Suprapubic skin (tissue), 4 donors: ENCODE measurements at regions not wholly inside any gene's neighbourhood (a gene's known extent, or its start where the extent isn't known, plus 50 kb on each side); places are given as distances from the start of the nearest gene placed in this dataset.

ENCODE experiments used
- DNase-seq, 2 donors: peaks; one replicate each; pipeline ENCODE4 v3.0.0-alpha.2; 2019; ENCODE audit warnings: low spot score in 2 of 2
- H3K27ac ChIP-seq: fragments of 200-600 bp; sonication (generic); one replicate; pipeline ENCODE4 v1.5.1; 2019
- H3K27me3 ChIP-seq: fragments of 200-600 bp; sonication (generic); one replicate; pipeline ENCODE4 v1.5.1; 2019
- H3K36me3 ChIP-seq: fragments of 200-600 bp; sonication (generic); one replicate; pipeline ENCODE4 v1.5.1; 2019
- H3K4me1 ChIP-seq: fragments of 200-600 bp; sonication (generic); one replicate; pipeline ENCODE4 v1.5.1; 2019
- H3K4me3 ChIP-seq: fragments of 200-600 bp; sonication (generic); one replicate; pipeline ENCODE4 v1.5.1; 2019; ENCODE audit warnings: mild to moderate bottlenecking
- H3K9me3 ChIP-seq: fragments of 200-600 bp; sonication (generic); one replicate; pipeline ENCODE4 v1.5.1; 2019
- CTCF ChIP-seq, 2 donors: fragments of 200-600 bp in 1 of 2; fragments of 450-650 bp in 1 of 2; sonication (generic) in 1 of 2; IDR thresholded peaks; one replicate each; pipeline ENCODE4 v1.5.1; 2016 to 2019; ENCODE audit warnings: antibody characterized with exemption in 2 of 2, mild to moderate bottlenecking in 1 of 2, moderate library complexity in 1 of 2
- EP300 ChIP-seq: sonication (generic); formaldehyde crosslinking; IDR thresholded peaks from one replicate; pipeline ENCODE4 v1.6.1; 2017; ENCODE audit warnings: antibody characterized with exemption
- POLR2A ChIP-seq, 2 donors: fragments of 450-650 bp; IDR thresholded peaks; one replicate each; pipeline ENCODE4 v1.6.1; 2017; ENCODE audit warnings: antibody characterized with exemption in 2 of 2, mild to moderate bottlenecking in 2 of 2, moderate library complexity in 2 of 2
- POLR2AphosphoS5 ChIP-seq, 3 donors: sonication (generic); formaldehyde crosslinking; IDR thresholded peaks; one replicate each; pipeline ENCODE4 v1.6.1; 2017; ENCODE audit warnings: antibody characterized with exemption in 3 of 3
- WGBS: methylation state at CpG from one replicate; pipeline ENCODE4 v1.1.5; 2018; 5-methylcytosine and 5-hydroxymethylcytosine counted together

- Histone ChIP-seq H3K36me3 (no peaks in the 10 kb centered on the region), H3K27me3 (no peaks in the 10 kb centered on the region), H3K27ac (no peak overlapping the region), H3K9me3 (no peaks in the 10 kb centered on the region), H3K4me1 (no peaks in the 10 kb centered on the region), H3K4me3 (no peak overlapping the region)
- 62% methylated on average over 6 of the region's 6 CpGs for WGBS
- TF ChIP-seq EP300 = no peak
- TF ChIP-seq POLR2A (IDR thresholded peaks at IDR 0.05) = no peak
- TF ChIP-seq POLR2AphosphoS5 (IDR thresholded peaks at IDR 0.05) = no peak
- no peak for TF ChIP-seq CTCF (IDR thresholded peaks at IDR 0.05)
- DNase-seq = no peak
Measured at GRCh38 chr7:118061386-118061785, 122.6 kb upstream of the LSM8 start.

- Histone ChIP-seq H3K36me3 (no peaks in the 10 kb centered on the region), H3K27ac (peak overlapping the region; percentile 70), H3K9me3 (no peaks in the 10 kb centered on the region), H3K4me1 (peaks cover 26% of the 10 kb centered on the region), H3K4me3 (no peak overlapping the region), H3K27me3 (no peaks in the 10 kb centered on the region)
- DNase-seq = no peak
- no peak for TF ChIP-seq POLR2A (IDR thresholded peaks at IDR 0.05)
- no peak for TF ChIP-seq EP300
- TF ChIP-seq CTCF (IDR thresholded peaks at IDR 0.05) = no peak
- no peak for TF ChIP-seq POLR2AphosphoS5 (IDR thresholded peaks at IDR 0.05)
- WGBS = 45% methylated on average over 5 of the region's 5 CpGs
Measured at GRCh38 chr7:118072893-118073674, 110.9 kb upstream of the LSM8 start.

GRCh38 chr7:118075936-118076335, 108.0 kb upstream of the LSM8 start:
- 77% methylated on average over 2 of the region's 2 CpGs for WGBS
- Histone ChIP-seq H3K4me1 (peaks cover 45% of the 10 kb centered on the region), H3K27ac (no peak overlapping the region), H3K27me3 (no peaks in the 10 kb centered on the region), H3K9me3 (no peaks in the 10 kb centered on the region), H3K4me3 (no peak overlapping the region), H3K36me3 (no peaks in the 10 kb centered on the region)
- TF ChIP-seq POLR2A (IDR thresholded peaks at IDR 0.05) (no peak), POLR2AphosphoS5 (IDR thresholded peaks at IDR 0.05) (no peak), EP300 (no peak), CTCF (IDR thresholded peaks at IDR 0.05) (no peak)
- DNase-seq = no peak

GRCh38 chr7:118076564-118076963, 107.4 kb upstream of the LSM8 start:
- TF ChIP-seq EP300 = no peak
- TF ChIP-seq CTCF (IDR thresholded peaks at IDR 0.05) = no peak
- TF ChIP-seq POLR2A (IDR thresholded peaks at IDR 0.05) = no peak
- TF ChIP-seq POLR2AphosphoS5 (IDR thresholded peaks at IDR 0.05) = no peak
- Histone ChIP-seq H3K4me1 (peaks cover 46% of the 10 kb centered on the region), H3K9me3 (no peaks in the 10 kb centered on the region), H3K4me3 (no peak overlapping the region), H3K27me3 (no peaks in the 10 kb centered on the region), H3K27ac (no peak overlapping the region), H3K36me3 (no peaks in the 10 kb centered on the region)
- 86% methylated on average over 3 of the region's 3 CpGs for WGBS
- no peak for DNase-seq

GRCh38 chr7:118078015-118078414, 105.9 kb upstream of the LSM8 start:
- no peak for DNase-seq
- H3K9me3 ChIP-seq = no peaks in the 10 kb centered on the region
- H3K4me3 ChIP-seq = no peak overlapping the region
- no peaks in the 10 kb centered on the region for H3K27me3 ChIP-seq
- H3K4me1 ChIP-seq = peaks cover 37% of the 10 kb centered on the region
- H3K36me3 ChIP-seq = no peaks in the 10 kb centered on the region
- TF ChIP-seq EP300 = no peak
- no peak for TF ChIP-seq CTCF (IDR thresholded peaks at IDR 0.05)
- no peak for TF ChIP-seq POLR2AphosphoS5 (IDR thresholded peaks at IDR 0.05)
- TF ChIP-seq POLR2A (IDR thresholded peaks at IDR 0.05) = no peak
- no peak overlapping the region for H3K27ac ChIP-seq
